HCT116 (cell line): ENCODE measurements at regions not wholly inside any gene's neighbourhood (a gene's known extent, or its start where the extent isn't known, plus 50 kb on each side); places are given as distances from the start of the nearest gene placed in this dataset.

Source experiments
- ATAC-seq: fragments of 200-7000 bp; cut with Tn5 transposase; 2 replicates; pipeline ENCODE4 v1.9.1; 2020; ENCODE audit warnings: mild to moderate bottlenecking, moderate library complexity
- BruUV-seq: library from RNA; stranded (reverse); fragments of 400-500 nt; replicated peaks from 2 replicates; lab custom pipeline; 2021; lab: Mats Ljungman, UMichigan
- CTCF ChIA-PET: fragments of 300-600 bp; sonication (Branson Sonifier 250); formaldehyde crosslinking; loops from one replicate; lab custom pipeline; 2021; ENCODE audit warnings: antibody characterized with exemption; lab: Charles Lee
- POLR2A ChIA-PET: fragments of 300-600, 350-600 bp; sonication (Branson Sonifier 250); formaldehyde crosslinking; loops from one replicate; lab custom pipeline; 2021; ENCODE audit warnings: antibody characterized with exemption; lab: Charles Lee
- RAD21 ChIA-PET, 2 experiments: fragments of 300-600 bp; sonication (Branson Sonifier 250); formaldehyde crosslinking; loops; one replicate each; lab custom pipeline; 2023; ENCODE audit warnings: low total read pairs in 2 of 2; ENCODE audit not compliant: uncharacterized antibody in 2 of 2, unreplicated experiment in 2 of 2, low non-redundant PET in 1 of 2; lab: Charles Lee
- DNase-seq: peaks from one replicate; pipeline ENCODE4 v3.0.0-alpha.2; 2010; ENCODE audit warnings: low read depth, low spot score
- H2AFZ ChIP-seq: fragments of 200-600 bp; shearing (Covaris generic), sonication (generic); 2 replicates; pipeline ENCODE4 v1.6.1; 2017; ENCODE audit warnings: low read depth, mixed run types, mixed read lengths, antibody characterized with exemption, low read length; ENCODE audit not compliant: poor library complexity, severe bottlenecking
- H3K27ac ChIP-seq: 2 replicates; pipeline ENCODE4 v1.5.1; 2012; ENCODE audit warnings: low read depth, low read length
- H3K27me3 ChIP-seq: fragments of 200-600 bp; sonication (generic); 2 replicates; pipeline ENCODE4 v1.6.1; 2016; ENCODE audit warnings: mixed run types, low read length, mixed read lengths; ENCODE audit not compliant: insufficient read depth
- H3K36me3 ChIP-seq, 2 experiments: fragments of 200-500 bp in 1 of 2; fragments of 200-600 bp in 1 of 2; sonication (Bioruptor generic) in 1 of 2; sonication (generic) in 1 of 2; 2 replicates each; pipeline versions ENCODE4 v1.5.1 to v1.6.1; 2014 to 2016; ENCODE audit warnings: low read length in 2 of 2, inconsistent platforms in 1 of 2, mixed read lengths in 1 of 2, mixed run types in 1 of 2; ENCODE audit not compliant: insufficient read depth in 2 of 2, control insufficient read depth in 1 of 2
- H3K4me1 ChIP-seq, 2 experiments: fragments of 200-600 bp in 1 of 2; sonication (generic) in 1 of 2; 2 replicates each; pipeline versions ENCODE4 v1.5.1 to v1.6.1; 2012 to 2017; ENCODE audit warnings: low read length in 2 of 2, inconsistent platforms in 1 of 2, mild to moderate bottlenecking in 1 of 2, mixed read lengths in 1 of 2, mixed run types in 1 of 2, moderate library complexity in 1 of 2; ENCODE audit not compliant: insufficient read depth in 2 of 2, control insufficient read depth in 1 of 2
- H3K4me2 ChIP-seq: fragments of 200-600 bp; sonication (generic); 2 replicates; pipeline ENCODE4 v1.6.1; 2017; ENCODE audit warnings: mixed run types, low read length, mixed read lengths
- H3K4me3 ChIP-seq, 2 experiments: fragments of 200-600 bp in 1 of 2; sonication (generic) in 1 of 2; replicated peaks in 1 of 2; 2 replicates each; pipeline ENCODE4 v1.5.1; 2011 to 2016; ENCODE audit warnings: low read length in 2 of 2, control low read depth in 1 of 2, low read depth in 1 of 2, mild to moderate bottlenecking in 1 of 2, mixed read lengths in 1 of 2, mixed run types in 1 of 2
- H3K79me2 ChIP-seq: fragments of 200-600 bp; sonication (generic); 2 replicates; pipeline ENCODE4 v1.6.1; 2017; ENCODE audit warnings: mild to moderate bottlenecking, mixed run types, low read length, moderate library complexity, mixed read lengths; ENCODE audit not compliant: insufficient read depth
- H3K9ac ChIP-seq: fragments of 200-600 bp; sonication (generic); 2 replicates; pipeline ENCODE4 v1.6.1; 2016; ENCODE audit warnings: low read length, mixed read lengths
- H3K9me2 ChIP-seq: fragments of 200-600 bp; sonication (generic), shearing (Covaris generic); 2 replicates; pipeline ENCODE4 v1.6.1; 2017; ENCODE audit warnings: mixed run types, mild to moderate bottlenecking, moderate library complexity; ENCODE audit not compliant: insufficient read depth
- H3K9me3 ChIP-seq, 2 experiments: fragments of 200-500 bp in 1 of 2; fragments of 200-600 bp in 1 of 2; sonication (Bioruptor generic) in 1 of 2; sonication (generic) in 1 of 2; 2 replicates each; pipeline ENCODE4 v1.6.1; 2014 to 2017; ENCODE audit warnings: low read length in 2 of 2, mixed read lengths in 2 of 2, inconsistent platforms in 1 of 2, low read depth in 1 of 2, mild to moderate bottlenecking in 1 of 2, mixed run types in 1 of 2, moderate library complexity in 1 of 2; ENCODE audit not compliant: control insufficient read depth in 1 of 2, insufficient read depth in 1 of 2
- H4K20me1 ChIP-seq: fragments of 200-600 bp; sonication (generic), shearing (Covaris generic); 2 replicates; pipeline ENCODE4 v1.6.1; 2017; ENCODE audit warnings: mixed run types, mild to moderate bottlenecking, moderate library complexity; ENCODE audit not compliant: insufficient read depth
- CEBPB ChIP-seq: IDR thresholded peaks from 2 replicates; pipeline ENCODE4 v1.6.1; 2012; ENCODE audit warnings: low read depth
- ELF1 ChIP-seq: IDR thresholded peaks from 2 replicates; pipeline ENCODE4 v1.6.1; 2012; ENCODE audit warnings: low read depth, borderline replicate concordance
- EZH2 ChIP-seq: fragments of 200-600 bp; sonication (generic); IDR thresholded peaks from 2 replicates; pipeline ENCODE4 v1.6.1; 2017; ENCODE audit warnings: antibody characterized with exemption, mixed run types
- EZH2phosphoT487 ChIP-seq: fragments of 200-600 bp; IDR thresholded peaks from 2 replicates; pipeline ENCODE4 v1.6.1; 2018; ENCODE audit warnings: antibody characterized with exemption, borderline replicate concordance
- FOSL1 ChIP-seq: IDR thresholded peaks from 2 replicates; pipeline ENCODE4 v1.6.1; 2012; ENCODE audit warnings: low read depth
- MAX ChIP-seq: IDR thresholded peaks from 2 replicates; pipeline ENCODE4 v1.6.1; 2012
- POLR2A ChIP-seq: IDR thresholded peaks from 2 replicates; pipeline ENCODE4 v1.7.0; 2011; ENCODE audit warnings: borderline replicate concordance; ENCODE audit not compliant: insufficient read depth, insufficient read length; ENCODE audit errors: extremely low read depth
- RAD21 ChIP-seq: IDR thresholded peaks from 2 replicates; pipeline ENCODE4 v1.6.1; 2012; ENCODE audit warnings: low read depth, mild to moderate bottlenecking
- SIN3A ChIP-seq: IDR thresholded peaks from 2 replicates; pipeline ENCODE4 v1.6.1; 2012; ENCODE audit warnings: low read depth
- SP1 ChIP-seq: IDR thresholded peaks from 2 replicates; pipeline ENCODE4 v1.6.1; 2012; ENCODE audit warnings: low read depth
- SRF ChIP-seq: IDR thresholded peaks from 2 replicates; pipeline ENCODE4 v1.6.1; 2012; ENCODE audit warnings: low read depth
- TCF7L2 ChIP-seq: IDR thresholded peaks from 2 replicates; pipeline ENCODE4 v1.7.0; 2011; ENCODE audit warnings: borderline replicate concordance, inconsistent platforms; ENCODE audit not compliant: insufficient read depth, insufficient read length; ENCODE audit errors: extremely low read depth
- YY1 ChIP-seq: IDR thresholded peaks from 2 replicates; pipeline ENCODE4 v1.6.1; 2011; ENCODE audit warnings: low read length, low read depth, moderate library complexity, mild to moderate bottlenecking; ENCODE audit not compliant: insufficient replicate concordance; ENCODE audit errors: extremely low read depth
- intact Hi-C: fragments of 100-400 bp; cut with micrococcal nuclease; formaldehyde crosslinking; loops from 2 replicates; pipeline ENCODE4 v1.10.0; 2022
- TF ChIP-seq, protein P1 (sequence below): IDR thresholded peaks from 2 replicates; pipeline ENCODE4 v1.6.1; 2012
- TF ChIP-seq, protein P2 (sequence below): IDR thresholded peaks from 2 replicates; pipeline ENCODE4 v1.6.1; 2012; ENCODE audit warnings: low read depth
- TF ChIP-seq, protein P3 (sequence below): IDR thresholded peaks from 2 replicates; pipeline ENCODE4 v1.6.1; 2011; ENCODE audit warnings: mild to moderate bottlenecking, low read length, moderate library complexity; ENCODE audit not compliant: insufficient replicate concordance; ENCODE audit errors: extremely low read depth

DNA sequence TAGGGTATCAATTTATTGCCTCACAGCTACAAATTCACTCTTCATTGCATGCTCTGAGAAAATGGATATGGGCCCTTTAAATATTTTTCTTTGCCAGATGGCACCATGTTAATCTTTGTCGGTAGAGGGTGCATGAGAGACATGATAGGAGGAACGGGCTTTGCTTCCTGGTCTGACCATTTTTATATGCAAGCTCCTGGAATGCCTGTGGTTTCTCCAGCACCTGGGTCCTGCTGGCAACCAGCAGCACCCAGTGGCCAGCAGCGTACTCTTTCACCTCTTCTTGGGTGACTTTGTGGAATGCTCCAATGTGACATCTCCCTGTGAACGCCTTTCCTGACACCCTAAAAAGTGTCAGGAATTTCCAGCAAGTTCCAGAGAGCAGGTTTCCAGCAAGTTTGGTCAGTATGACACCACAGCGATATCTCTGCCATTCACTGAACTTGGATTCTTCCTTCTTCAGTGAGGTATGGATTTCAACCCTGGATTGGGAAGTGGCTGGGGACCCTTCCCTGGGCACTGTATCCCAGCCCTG, 140.3 kb upstream of the PGRMC2 start (continued):
- TF ChIP-seq, protein P1, sequence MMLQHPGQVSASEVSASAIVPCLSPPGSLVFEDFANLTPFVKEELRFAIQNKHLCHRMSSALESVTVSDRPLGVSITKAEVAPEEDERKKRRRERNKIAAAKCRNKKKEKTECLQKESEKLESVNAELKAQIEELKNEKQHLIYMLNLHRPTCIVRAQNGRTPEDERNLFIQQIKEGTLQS, result no peak
- TF ChIP-seq ELF1 (peak; percentile 52), TCF7L2 (peak; percentile 51)

GRCh38 chr4:128424527-128425497, 137.2 kb upstream of the PGRMC2 start:
- Histone ChIP-seq H2AFZ (no peak overlapping the region), H3K27ac (no peak overlapping the region), H3K9ac (no peak overlapping the region), H3K9me2 (no peaks in the 10 kb centered on the region; the same call in 1 of the 2 replicates), H3K4me3 (no peak overlapping the region), H3K4me2 (no peak overlapping the region), H3K36me3 (no peaks in the 10 kb centered on the region), H3K27me3 (no peaks in the 10 kb centered on the region), H3K4me1 (peaks cover 3 to 15% of the 10 kb centered on the region in 2 experiments; a peak in 3 of 4 replicates), H3K9me3 (no peaks in the 10 kb centered on the region), H3K79me2 (no peaks in the 10 kb centered on the region), H4K20me1 (no peaks in the 10 kb centered on the region)
- DNase-seq (no peak), ATAC-seq (no peak)
- POLR2A ChIA-PET, result no interaction called here
- CTCF ChIA-PET, result interaction anchor here (1.5 kb wide), 1 partner anchor 30 kb away, joined by 4 read pairs; no protein-coding TSS in a partner anchor
- BruUV-seq, result no TSS peak
- RAD21 ChIA-PET, result no interaction called here
- intact Hi-C loops, result no loop called here
- TF ChIP-seq SIN3A (no peak), EZH2phosphoT487 (no peak), YY1 (no peak), CEBPB (no peak), FOSL1 (no peak), TCF7L2 (no peak), SRF (no peak), RAD21 (no peak), SP1 (no peak), EZH2 (no peak), POLR2A (no peak), MAX (no peak), ELF1 (no peak)
- TF ChIP-seq, protein P2, sequence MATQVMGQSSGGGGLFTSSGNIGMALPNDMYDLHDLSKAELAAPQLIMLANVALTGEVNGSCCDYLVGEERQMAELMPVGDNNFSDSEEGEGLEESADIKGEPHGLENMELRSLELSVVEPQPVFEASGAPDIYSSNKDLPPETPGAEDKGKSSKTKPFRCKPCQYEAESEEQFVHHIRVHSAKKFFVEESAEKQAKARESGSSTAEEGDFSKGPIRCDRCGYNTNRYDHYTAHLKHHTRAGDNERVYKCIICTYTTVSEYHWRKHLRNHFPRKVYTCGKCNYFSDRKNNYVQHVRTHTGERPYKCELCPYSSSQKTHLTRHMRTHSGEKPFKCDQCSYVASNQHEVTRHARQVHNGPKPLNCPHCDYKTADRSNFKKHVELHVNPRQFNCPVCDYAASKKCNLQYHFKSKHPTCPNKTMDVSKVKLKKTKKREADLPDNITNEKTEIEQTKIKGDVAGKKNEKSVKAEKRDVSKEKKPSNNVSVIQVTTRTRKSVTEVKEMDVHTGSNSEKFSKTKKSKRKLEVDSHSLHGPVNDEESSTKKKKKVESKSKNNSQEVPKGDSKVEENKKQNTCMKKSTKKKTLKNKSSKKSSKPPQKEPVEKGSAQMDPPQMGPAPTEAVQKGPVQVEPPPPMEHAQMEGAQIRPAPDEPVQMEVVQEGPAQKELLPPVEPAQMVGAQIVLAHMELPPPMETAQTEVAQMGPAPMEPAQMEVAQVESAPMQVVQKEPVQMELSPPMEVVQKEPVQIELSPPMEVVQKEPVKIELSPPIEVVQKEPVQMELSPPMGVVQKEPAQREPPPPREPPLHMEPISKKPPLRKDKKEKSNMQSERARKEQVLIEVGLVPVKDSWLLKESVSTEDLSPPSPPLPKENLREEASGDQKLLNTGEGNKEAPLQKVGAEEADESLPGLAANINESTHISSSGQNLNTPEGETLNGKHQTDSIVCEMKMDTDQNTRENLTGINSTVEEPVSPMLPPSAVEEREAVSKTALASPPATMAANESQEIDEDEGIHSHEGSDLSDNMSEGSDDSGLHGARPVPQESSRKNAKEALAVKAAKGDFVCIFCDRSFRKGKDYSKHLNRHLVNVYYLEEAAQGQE, result no peak
- TF ChIP-seq, protein P1, result no peak
- TF ChIP-seq, protein P3, sequence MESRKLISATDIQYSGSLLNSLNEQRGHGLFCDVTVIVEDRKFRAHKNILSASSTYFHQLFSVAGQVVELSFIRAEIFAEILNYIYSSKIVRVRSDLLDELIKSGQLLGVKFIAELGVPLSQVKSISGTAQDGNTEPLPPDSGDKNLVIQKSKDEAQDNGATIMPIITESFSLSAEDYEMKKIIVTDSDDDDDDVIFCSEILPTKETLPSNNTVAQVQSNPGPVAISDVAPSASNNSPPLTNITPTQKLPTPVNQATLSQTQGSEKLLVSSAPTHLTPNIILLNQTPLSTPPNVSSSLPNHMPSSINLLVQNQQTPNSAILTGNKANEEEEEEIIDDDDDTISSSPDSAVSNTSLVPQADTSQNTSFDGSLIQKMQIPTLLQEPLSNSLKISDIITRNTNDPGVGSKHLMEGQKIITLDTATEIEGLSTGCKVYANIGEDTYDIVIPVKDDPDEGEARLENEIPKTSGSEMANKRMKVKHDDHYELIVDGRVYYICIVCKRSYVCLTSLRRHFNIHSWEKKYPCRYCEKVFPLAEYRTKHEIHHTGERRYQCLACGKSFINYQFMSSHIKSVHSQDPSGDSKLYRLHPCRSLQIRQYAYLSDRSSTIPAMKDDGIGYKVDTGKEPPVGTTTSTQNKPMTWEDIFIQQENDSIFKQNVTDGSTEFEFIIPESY, result no peak
